ENCODE measurements at regions not wholly inside any gene's neighbourhood (a gene's known extent, or its start where the extent isn't known, plus 50 kb on each side); places are given as distances from the start of the nearest gene placed in this dataset.
"Not testable (repeated sequence)": the region's sequence is repeated elsewhere in the genome, so short reads cannot be mapped to it uniquely, and the experiment has no call there.

- no peak for TF ChIP-seq POLR2A (IDR thresholded peaks at IDR 0.05)
- TF ChIP-seq, protein P1, sequence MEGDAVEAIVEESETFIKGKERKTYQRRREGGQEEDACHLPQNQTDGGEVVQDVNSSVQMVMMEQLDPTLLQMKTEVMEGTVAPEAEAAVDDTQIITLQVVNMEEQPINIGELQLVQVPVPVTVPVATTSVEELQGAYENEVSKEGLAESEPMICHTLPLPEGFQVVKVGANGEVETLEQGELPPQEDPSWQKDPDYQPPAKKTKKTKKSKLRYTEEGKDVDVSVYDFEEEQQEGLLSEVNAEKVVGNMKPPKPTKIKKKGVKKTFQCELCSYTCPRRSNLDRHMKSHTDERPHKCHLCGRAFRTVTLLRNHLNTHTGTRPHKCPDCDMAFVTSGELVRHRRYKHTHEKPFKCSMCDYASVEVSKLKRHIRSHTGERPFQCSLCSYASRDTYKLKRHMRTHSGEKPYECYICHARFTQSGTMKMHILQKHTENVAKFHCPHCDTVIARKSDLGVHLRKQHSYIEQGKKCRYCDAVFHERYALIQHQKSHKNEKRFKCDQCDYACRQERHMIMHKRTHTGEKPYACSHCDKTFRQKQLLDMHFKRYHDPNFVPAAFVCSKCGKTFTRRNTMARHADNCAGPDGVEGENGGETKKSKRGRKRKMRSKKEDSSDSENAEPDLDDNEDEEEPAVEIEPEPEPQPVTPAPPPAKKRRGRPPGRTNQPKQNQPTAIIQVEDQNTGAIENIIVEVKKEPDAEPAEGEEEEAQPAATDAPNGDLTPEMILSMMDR (IDR thresholded peaks at IDR 0.05): no peak
- no peak overlapping the region for H3K4me3 ChIP-seq
- peaks cover 0 to 4% (median 0%) of the 10 kb centered on the region in 4 donors for H3K27me3 ChIP-seq
- no peak for DNase-seq
- no peaks in the 10 kb centered on the region for H3K9me3 ChIP-seq
- no peaks in the 10 kb centered on the region for H3K36me3 ChIP-seq
- peaks cover 0 to 10% (median 0%) of the 10 kb centered on the region in 3 donors for H3K4me1 ChIP-seq
- no peak overlapping the region for H3K27ac ChIP-seq
- WGBS, 2 donors: 47 to 55% methylated on average over 5 to 6 of the region's 8 CpGs
- intact Hi-C loops (cut with DNase I): no loop called here
Measured at GRCh38 chr6:167479901-167480648, 155.2 kb downstream of the TTLL2 start.

DNA sequence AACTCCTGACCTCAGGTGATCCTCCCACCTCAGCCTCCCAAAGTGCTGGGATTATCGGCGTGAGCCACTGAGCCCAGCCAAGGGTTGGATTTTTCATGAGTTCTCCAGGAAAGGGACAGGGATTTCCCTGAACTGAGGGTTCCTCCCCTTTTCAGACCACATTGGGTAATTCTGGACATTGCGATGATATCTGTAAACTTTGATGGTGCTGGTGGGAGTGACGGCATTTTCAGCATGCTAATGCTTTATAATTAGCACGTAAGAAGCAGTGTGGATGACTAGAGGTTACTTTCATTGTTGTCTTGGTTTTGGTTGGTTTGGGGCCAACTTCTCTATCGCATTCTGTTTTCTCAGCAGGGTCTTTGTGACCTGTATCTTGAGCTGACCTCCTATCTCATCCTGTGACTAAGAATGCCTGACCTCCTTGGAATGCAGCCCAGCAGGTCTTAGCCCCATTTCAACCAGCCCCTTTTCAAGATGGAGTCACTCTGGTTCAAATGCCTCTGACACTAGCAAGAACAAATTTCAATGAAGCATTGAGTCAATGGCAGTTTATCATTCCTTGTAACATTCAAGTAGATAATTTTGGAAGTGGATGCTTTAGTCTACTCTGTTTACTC, 156.5 kb downstream of the TTLL2 start:
- TF ChIP-seq POLR2A (IDR thresholded peaks at IDR 0.05): no peak
- TF ChIP-seq, protein P1 (IDR thresholded peaks at IDR 0.05): no peak
- Histone ChIP-seq H3K27me3 (peaks cover 0 to 4% (median 0%) of the 10 kb centered on the region in 4 donors), H3K4me1 (peaks cover 0 to 10% (median 0%) of the 10 kb centered on the region in 3 donors), H3K27ac (no peak overlapping the region), H3K4me3 (no peak overlapping the region), H3K9me3 (no peaks in the 10 kb centered on the region), H3K36me3 (no peaks in the 10 kb centered on the region)
- intact Hi-C loops (cut with DNase I): no loop called here
- WGBS, 2 donors: 85 to 88% methylated on average over 5 to 6 of the region's 6 CpGs
- no peak for DNase-seq

GRCh38 chr6:167482801-167483200, 157.9 kb downstream of the TTLL2 start:
- WGBS, 2 donors: 44 to 62% methylated on average over 3 of the region's 3 CpGs
- intact Hi-C loops (cut with DNase I); H3K36me3 ChIP-seq: not testable (repeated sequence)

GRCh38 chr6:167485186-167485978, 160.5 kb downstream of the TTLL2 start:
- WGBS, 2 donors: 73 to 77% methylated on average over 12 to 13 of the region's 16 CpGs

More at GRCh38 chr6:167482801-167483200, 157.9 kb downstream of the TTLL2 start:
- H3K4me3 ChIP-seq, H3K27me3 ChIP-seq, H3K27ac ChIP-seq, H3K9me3 ChIP-seq, DNase-seq: not testable (repeated sequence)
- H3K4me1 ChIP-seq: peaks cover 0 to 10% (median 0%) of the 10 kb centered on the region in 3 donors

More at GRCh38 chr6:167485186-167485978, 160.5 kb downstream of the TTLL2 start:
- Histone ChIP-seq H3K27me3 (no peaks in the 10 kb centered on the region), H3K4me1 (peaks cover 0 to under 1% (median 0%) of the 10 kb centered on the region in 3 donors), H3K4me3 (no peak overlapping the region), H3K9me3 (no peaks in the 10 kb centered on the region), H3K27ac (no peak overlapping the region), H3K36me3 (no peaks in the 10 kb centered on the region)
- TF ChIP-seq, protein P1 (IDR thresholded peaks at IDR 0.05): peak in 5 of 6 experiments; percentile 16 to 50 (median 25)
- no peak for TF ChIP-seq POLR2A (IDR thresholded peaks at IDR 0.05)
- intact Hi-C loops (cut with DNase I): no loop called here
- DNase-seq: no peak
